D721Med (cell line): ENCODE measurements at regions not wholly inside any gene's neighbourhood (a gene's known extent, or its start where the extent isn't known, plus 50 kb on each side); places are given as distances from the start of the nearest gene placed in this dataset.

Experiments
- DNase-seq: peaks from one replicate; pipeline ENCODE4 v3.0.0; 2011; ENCODE audit warnings: low spot score; ENCODE audit not compliant: insufficient read length
- FAIRE-seq: peaks from 2 replicates; lab custom pipeline; 2011; peaks lifted over from hg19 to GRCh38; lab: Jason Lieb, UNC
- TF ChIP-seq, protein P1 (sequence below): IDR thresholded peaks from 2 replicates; pipeline ENCODE4 v1.5.1; 2012; ENCODE audit warnings: mild to moderate bottlenecking, control low read depth; ENCODE audit not compliant: insufficient read depth; ENCODE audit errors: missing control alignments

DNA sequence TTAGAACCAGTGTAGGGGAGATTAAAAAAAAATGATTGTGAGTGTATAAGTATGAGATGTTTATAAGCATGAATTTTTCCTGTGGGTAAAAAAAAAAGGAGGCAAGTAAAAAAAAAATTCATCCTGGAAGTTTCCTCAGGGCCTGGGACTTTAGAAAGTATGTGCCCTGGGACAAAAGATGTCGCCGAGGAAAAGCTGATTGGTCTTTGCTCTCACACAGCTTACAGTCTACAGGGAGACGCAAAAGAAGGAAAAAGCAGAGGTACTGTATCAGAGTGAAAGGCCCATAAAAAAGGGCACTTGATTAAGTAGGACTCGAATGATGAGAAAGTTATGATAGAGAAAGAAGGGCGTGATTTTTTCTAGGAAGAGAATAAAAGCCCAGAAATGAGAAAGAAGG lies 501.4 kb upstream of the MEF2C start:
- FAIRE-seq (no peak), DNase-seq (no peak)
- TF ChIP-seq, protein P1, sequence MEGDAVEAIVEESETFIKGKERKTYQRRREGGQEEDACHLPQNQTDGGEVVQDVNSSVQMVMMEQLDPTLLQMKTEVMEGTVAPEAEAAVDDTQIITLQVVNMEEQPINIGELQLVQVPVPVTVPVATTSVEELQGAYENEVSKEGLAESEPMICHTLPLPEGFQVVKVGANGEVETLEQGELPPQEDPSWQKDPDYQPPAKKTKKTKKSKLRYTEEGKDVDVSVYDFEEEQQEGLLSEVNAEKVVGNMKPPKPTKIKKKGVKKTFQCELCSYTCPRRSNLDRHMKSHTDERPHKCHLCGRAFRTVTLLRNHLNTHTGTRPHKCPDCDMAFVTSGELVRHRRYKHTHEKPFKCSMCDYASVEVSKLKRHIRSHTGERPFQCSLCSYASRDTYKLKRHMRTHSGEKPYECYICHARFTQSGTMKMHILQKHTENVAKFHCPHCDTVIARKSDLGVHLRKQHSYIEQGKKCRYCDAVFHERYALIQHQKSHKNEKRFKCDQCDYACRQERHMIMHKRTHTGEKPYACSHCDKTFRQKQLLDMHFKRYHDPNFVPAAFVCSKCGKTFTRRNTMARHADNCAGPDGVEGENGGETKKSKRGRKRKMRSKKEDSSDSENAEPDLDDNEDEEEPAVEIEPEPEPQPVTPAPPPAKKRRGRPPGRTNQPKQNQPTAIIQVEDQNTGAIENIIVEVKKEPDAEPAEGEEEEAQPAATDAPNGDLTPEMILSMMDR, result no peak

DNA sequence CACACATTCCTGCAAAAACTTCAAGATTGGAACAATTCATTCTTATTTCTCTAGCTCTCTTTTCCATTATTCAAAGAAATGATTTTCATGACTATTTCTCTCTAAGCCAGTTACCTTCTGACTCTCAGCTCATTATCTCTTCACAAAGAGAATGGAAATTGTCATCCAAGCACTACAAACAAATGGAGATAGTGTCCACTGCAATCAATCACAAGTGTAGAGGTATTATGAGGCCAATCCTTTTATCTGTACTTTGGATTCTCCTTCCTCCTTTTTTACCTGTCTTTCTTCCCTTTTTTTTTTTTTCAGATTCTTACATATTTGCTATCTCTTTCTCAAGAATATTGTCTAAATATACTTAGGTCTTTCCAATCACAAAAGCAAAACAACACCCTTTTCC lies 497.7 kb upstream of the MEF2C start:
- FAIRE-seq, result no peak
- TF ChIP-seq, protein P1, result no peak
- DNase-seq, result no peak

DNA sequence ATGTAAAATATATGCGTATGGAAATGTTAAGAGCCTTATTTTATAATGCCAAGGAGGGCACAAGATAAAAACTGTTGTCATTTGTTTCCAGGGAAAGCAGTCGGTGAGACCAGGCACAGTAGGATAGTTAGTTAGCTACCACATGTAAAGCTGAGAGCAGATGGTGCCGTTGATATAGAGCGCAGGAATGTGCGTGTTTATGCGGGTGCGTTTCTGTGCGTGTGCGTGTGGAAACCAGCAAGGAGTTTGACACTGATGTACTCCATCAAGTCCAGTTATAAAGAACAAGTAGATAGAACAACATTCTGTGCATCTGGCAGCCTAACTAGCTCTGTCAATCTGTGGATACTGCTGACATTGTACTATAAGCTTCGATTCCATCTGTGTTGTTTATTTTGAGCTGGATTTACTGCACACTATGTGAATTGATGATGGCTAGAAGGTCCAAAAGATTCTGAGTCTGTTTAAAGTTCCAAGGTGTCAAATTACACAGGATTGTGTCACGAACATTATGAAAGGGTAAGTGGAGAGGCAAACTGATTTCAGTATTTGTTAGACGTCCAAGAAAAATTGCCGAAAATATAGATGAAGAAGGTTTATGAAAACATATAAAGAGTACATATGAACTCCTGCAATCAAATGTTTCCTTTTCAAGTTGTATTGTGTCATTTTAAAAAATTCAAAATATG lies 494.9 kb upstream of the MEF2C start:
- FAIRE-seq (no peak), DNase-seq (no peak)
- TF ChIP-seq, protein P1, result no peak

DNA sequence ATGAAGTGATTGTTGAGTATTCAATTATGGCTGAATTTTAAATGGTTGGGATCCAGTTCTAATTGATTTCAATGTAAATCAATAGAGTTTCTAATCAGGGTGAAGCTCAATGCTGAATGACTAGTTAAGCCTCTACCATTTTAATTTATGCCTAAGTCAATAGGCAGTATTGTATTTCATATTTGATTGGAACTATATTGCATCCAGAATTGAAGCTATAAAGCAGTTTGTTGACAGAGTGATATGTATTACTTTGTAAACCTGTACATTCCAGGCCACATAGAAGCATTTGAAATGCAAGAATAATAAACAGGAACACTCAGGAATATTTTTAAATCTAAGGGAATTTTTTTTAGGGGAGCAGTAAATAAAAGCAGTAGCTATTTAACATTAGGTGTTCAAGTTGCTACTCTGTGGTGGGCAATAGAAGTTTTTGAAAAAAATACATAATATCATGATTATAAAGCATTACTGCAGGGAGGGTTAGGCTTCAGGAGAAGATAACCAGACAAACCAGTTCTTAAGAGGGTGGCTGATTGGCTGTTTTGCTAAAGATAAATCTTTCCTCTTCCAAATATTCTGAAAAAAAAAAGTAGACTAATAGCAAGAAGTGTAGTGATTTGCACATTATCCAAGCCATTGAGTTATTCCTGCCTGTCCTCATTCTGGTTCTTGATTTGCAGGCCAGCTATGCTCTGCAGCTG lies 492.0 kb upstream of the MEF2C start:
- no peak for FAIRE-seq

DNA sequence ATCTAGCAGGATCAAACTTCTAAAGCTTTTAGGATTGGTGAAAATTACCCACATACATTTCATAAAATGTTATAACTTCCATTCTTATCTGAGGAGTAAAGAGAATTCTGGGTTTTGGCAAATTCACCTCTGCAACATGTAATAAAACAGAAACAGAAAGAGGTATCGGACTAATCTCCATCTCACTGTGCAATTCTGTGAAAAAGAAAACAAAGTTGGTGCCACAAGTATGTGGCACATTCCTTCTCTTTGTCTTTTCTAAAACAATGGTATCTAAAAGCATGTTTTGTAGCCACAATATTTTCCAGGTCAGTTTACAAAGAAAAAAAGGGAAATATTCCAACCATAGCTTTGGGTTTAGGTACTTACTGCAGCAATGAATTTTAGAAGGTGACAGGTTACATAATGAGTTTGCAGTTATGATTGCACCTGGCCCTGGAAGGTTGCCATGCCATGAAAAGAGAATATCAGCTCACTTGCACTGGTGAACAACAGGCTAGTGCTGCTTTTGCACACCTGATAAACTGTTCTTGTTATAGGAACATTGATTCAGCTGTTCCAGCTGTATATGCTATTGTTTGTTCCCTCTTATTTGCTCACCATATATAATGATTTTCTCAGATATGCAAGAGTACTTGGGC lies 491.3 kb upstream of the MEF2C start:
- FAIRE-seq (no peak), DNase-seq (no peak)
- TF ChIP-seq, protein P1, result no peak

More for the DNA sequence above, 492.0 kb upstream of the MEF2C start:
- TF ChIP-seq, protein P1, result no peak
- DNase-seq, result no peak

DNA sequence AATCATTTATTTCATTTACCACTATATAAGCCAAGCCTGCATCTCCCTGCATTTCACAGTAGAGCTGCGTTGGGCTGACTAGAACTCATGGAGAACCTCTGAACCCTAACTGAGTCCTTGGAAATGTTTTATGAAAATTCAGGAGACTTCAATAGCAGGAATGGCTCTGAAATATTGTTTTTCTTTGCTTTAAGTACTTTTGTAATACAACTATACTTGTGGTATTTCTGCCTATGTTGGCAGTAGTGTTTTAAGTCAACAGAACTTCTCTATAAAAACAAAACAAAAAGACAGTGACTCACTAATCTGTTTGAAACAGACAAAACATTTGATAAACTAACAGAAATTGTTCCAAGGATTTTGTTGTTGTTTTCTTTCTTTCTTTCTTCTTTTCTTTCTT lies 489.2 kb upstream of the MEF2C start:
- FAIRE-seq, result no peak
- TF ChIP-seq, protein P1, result no peak
- DNase-seq, result no peak
